Trophoblast cell (in vitro differentiated cells and primary cell): ENCODE measurements at regions not wholly inside any gene's neighbourhood (a gene's known extent, or its start where the extent isn't known, plus 50 kb on each side); places are given as distances from the start of the nearest gene placed in this dataset.

ENCODE experiments used
- DNase-seq, 2 donors: peaks; one replicate each; pipeline ENCODE4 v3.0.0-alpha.2; 2016
- H2AFZ ChIP-seq: 2 replicates; pipeline ENCODE4 v1.6.1; 2013; ENCODE audit warnings: low read length, moderate library complexity, mild to moderate bottlenecking; ENCODE audit not compliant: insufficient read depth, poor library complexity
- H2AK5ac ChIP-seq: 2 replicates; pipeline ENCODE4 v1.6.1; 2013; ENCODE audit warnings: mild to moderate bottlenecking, low read length
- H2BK120ac ChIP-seq: 2 replicates; pipeline ENCODE4 v1.6.1; 2013; ENCODE audit warnings: low read length, mild to moderate bottlenecking, moderate library complexity; ENCODE audit not compliant: insufficient read depth, poor library complexity
- H2BK12ac ChIP-seq: 2 replicates; pipeline ENCODE4 v1.6.1; 2013; ENCODE audit warnings: mild to moderate bottlenecking, low read length, moderate library complexity
- H2BK5ac ChIP-seq: 2 replicates; pipeline ENCODE4 v1.6.1; 2013; ENCODE audit warnings: low read length, low read depth, moderate library complexity, mild to moderate bottlenecking; ENCODE audit not compliant: poor library complexity
- H3K14ac ChIP-seq: 2 replicates; pipeline ENCODE4 v1.6.1; 2013; ENCODE audit warnings: mild to moderate bottlenecking, low read length
- H3K18ac ChIP-seq: 2 replicates; pipeline ENCODE4 v1.6.1; 2013; ENCODE audit warnings: mild to moderate bottlenecking, low read length
- H3K23ac ChIP-seq: 2 replicates; pipeline ENCODE4 v1.6.1; 2013; ENCODE audit warnings: low read length
- H3K27ac ChIP-seq: 2 replicates; pipeline ENCODE4 v1.5.1; 2013; ENCODE audit warnings: low read depth, mild to moderate bottlenecking, inconsistent platforms, low read length, moderate library complexity
- H3K27me3 ChIP-seq: 2 replicates; pipeline ENCODE4 v1.6.1; 2013; ENCODE audit warnings: inconsistent platforms, mild to moderate bottlenecking, low read length, moderate library complexity; ENCODE audit not compliant: insufficient read depth
- H3K36me3 ChIP-seq, 2 experiments: 1 replicate in 1 of 2; 2 replicates in 1 of 2; pipeline ENCODE4 v1.6.1; 2013; ENCODE audit warnings: low read length in 2 of 2, mild to moderate bottlenecking in 2 of 2, moderate library complexity in 1 of 2; ENCODE audit not compliant: insufficient read depth in 2 of 2, control insufficient read depth in 1 of 2
- H3K4ac ChIP-seq: 2 replicates; pipeline ENCODE4 v1.6.1; 2013; ENCODE audit warnings: low read depth, mild to moderate bottlenecking, low read length, moderate library complexity
- H3K4me1 ChIP-seq, 2 experiments: 1 replicate in 1 of 2; 2 replicates in 1 of 2; pipeline ENCODE4 v1.6.1; 2013; ENCODE audit warnings: low read length in 2 of 2, mild to moderate bottlenecking in 2 of 2, moderate library complexity in 1 of 2; ENCODE audit not compliant: insufficient read depth in 2 of 2, control insufficient read depth in 1 of 2
- H3K4me2 ChIP-seq: 2 replicates; pipeline ENCODE4 v1.6.1; 2013; ENCODE audit warnings: inconsistent platforms, mild to moderate bottlenecking, low read length, moderate library complexity
- H3K4me3 ChIP-seq: 2 replicates; pipeline ENCODE4 v1.5.1; 2013; ENCODE audit warnings: mild to moderate bottlenecking, low read depth, low read length, inconsistent platforms
- H3K79me1 ChIP-seq: one replicate; pipeline ENCODE4 v1.6.1; 2013; ENCODE audit warnings: low read length
- H3K79me2 ChIP-seq: 2 replicates; pipeline ENCODE4 v1.6.1; 2013; ENCODE audit warnings: low read length, mild to moderate bottlenecking; ENCODE audit not compliant: control insufficient read depth, insufficient read depth, poor library complexity
- H3K9ac ChIP-seq: 2 replicates; pipeline ENCODE4 v1.6.1; 2013; ENCODE audit warnings: mild to moderate bottlenecking, low read length
- H3K9me3 ChIP-seq: 2 replicates; pipeline ENCODE4 v1.6.1; 2013; ENCODE audit warnings: low read depth, mild to moderate bottlenecking, control low read depth, inconsistent platforms, low read length; ENCODE audit not compliant: insufficient read depth
- H4K12ac ChIP-seq: 2 replicates; pipeline ENCODE4 v1.6.1; 2013; ENCODE audit warnings: low read depth, mild to moderate bottlenecking, low read length, moderate library complexity
- H4K8ac ChIP-seq: 2 replicates; pipeline ENCODE4 v1.6.1; 2013; ENCODE audit warnings: low read depth, mild to moderate bottlenecking, low read length, moderate library complexity
- H4K91ac ChIP-seq: one replicate; pipeline ENCODE4 v1.6.1; 2013; ENCODE audit warnings: low read depth, mild to moderate bottlenecking, low read length, moderate library complexity
- WGBS: extraction: QIAGEN DNeasy Blood & Tissue Kit; methylation state at CpG from one replicate; pipeline ENCODE4 v1.1.7; 2013; ENCODE audit warnings: missing lambda C conversion rate; ENCODE audit not compliant: insufficient read length, insufficient coverage; ENCODE audit errors: extremely low coverage; 5-methylcytosine and 5-hydroxymethylcytosine counted together

GRCh38 chr4:126758493-126758892 is 874.3 kb upstream of the INTU start:
- H3K79me2 ChIP-seq = no peaks in the 10 kb centered on the region
- no peaks in the 10 kb centered on the region for H3K36me3 ChIP-seq
- DNase-seq = no peak
- H3K9ac ChIP-seq = no peak overlapping the region
- H3K23ac ChIP-seq = no peak overlapping the region
- H3K18ac ChIP-seq = no peak overlapping the region
- no peak overlapping the region for H3K4ac ChIP-seq
- no peak overlapping the region for H2BK120ac ChIP-seq
- H2AFZ ChIP-seq = no peak overlapping the region
- no peaks in the 10 kb centered on the region for H3K27me3 ChIP-seq
- peak overlapping the region; percentile 27 for H2BK5ac ChIP-seq
- H2BK12ac ChIP-seq = no peak overlapping the region
- no peaks in the 10 kb centered on the region for H3K4me1 ChIP-seq
- H3K79me1 ChIP-seq = no peaks in the 10 kb centered on the region
- H3K9me3 ChIP-seq = no peaks in the 10 kb centered on the region
- no peak overlapping the region for H3K4me2 ChIP-seq
- H3K27ac ChIP-seq = no peak overlapping the region
- H3K14ac ChIP-seq = no peak overlapping the region
- no peak overlapping the region for H2AK5ac ChIP-seq
- no peak overlapping the region for H3K4me3 ChIP-seq
- no peak overlapping the region for H4K91ac ChIP-seq
- no peak overlapping the region for H4K8ac ChIP-seq
- no peak overlapping the region for H4K12ac ChIP-seq
- WGBS = no CpG with 5 or more reads among the region's 2 CpGs

- H2AFZ ChIP-seq = no peak overlapping the region
- H3K18ac ChIP-seq = no peak overlapping the region
- H3K27me3 ChIP-seq = no peaks in the 10 kb centered on the region
- no peak for DNase-seq
- no peak overlapping the region for H3K27ac ChIP-seq
- no peaks in the 10 kb centered on the region for H3K4me1 ChIP-seq
- H3K4ac ChIP-seq = no peak overlapping the region
- no peaks in the 10 kb centered on the region for H3K79me2 ChIP-seq
- no peak overlapping the region for H2BK5ac ChIP-seq
- no peaks in the 10 kb centered on the region for H3K9me3 ChIP-seq
- H4K12ac ChIP-seq = no peak overlapping the region
- H3K4me2 ChIP-seq = no peak overlapping the region
- H3K14ac ChIP-seq = no peak overlapping the region
- no peak overlapping the region for H3K4me3 ChIP-seq
- H3K9ac ChIP-seq = no peak overlapping the region
- no peak overlapping the region for H2AK5ac ChIP-seq
- no peak overlapping the region for H2BK12ac ChIP-seq
- no peak overlapping the region for H3K23ac ChIP-seq
- no peaks in the 10 kb centered on the region for H3K36me3 ChIP-seq
- no peaks in the 10 kb centered on the region for H3K79me1 ChIP-seq
- H4K91ac ChIP-seq = no peak overlapping the region
- H2BK120ac ChIP-seq = no peak overlapping the region
- no peak overlapping the region for H4K8ac ChIP-seq
- no CpG with 5 or more reads among the region's 1 CpG for WGBS
Measured at GRCh38 chr4:126761947-126762662, 870.7 kb upstream of the INTU start.

- Histone ChIP-seq H3K79me1 (no peaks in the 10 kb centered on the region), H3K4ac (no peak overlapping the region), H2BK12ac (no peak overlapping the region), H4K12ac (no peak overlapping the region), H3K23ac (no peak overlapping the region), H3K36me3 (no peaks in the 10 kb centered on the region), H3K4me3 (no peak overlapping the region), H3K18ac (no peak overlapping the region), H3K27me3 (no peaks in the 10 kb centered on the region), H3K4me1 (no peaks in the 10 kb centered on the region), H2BK5ac (no peak overlapping the region), H3K79me2 (no peaks in the 10 kb centered on the region), H4K91ac (no peak overlapping the region), H3K9ac (no peak overlapping the region), H3K27ac (no peak overlapping the region), H4K8ac (no peak overlapping the region), H2AFZ (no peak overlapping the region), H3K14ac (no peak overlapping the region), H3K9me3 (no peaks in the 10 kb centered on the region), H2AK5ac (no peak overlapping the region), H2BK120ac (no peak overlapping the region), H3K4me2 (no peak overlapping the region)
- WGBS = no CpG with 5 or more reads among the region's 5 CpGs
- DNase-seq = no peak
Measured at GRCh38 chr4:126762663-126763247, 870.0 kb upstream of the INTU start.

- no peak overlapping the region for H4K12ac ChIP-seq
- no peak for DNase-seq
- no peak overlapping the region for H2BK5ac ChIP-seq
- no peaks in the 10 kb centered on the region for H3K36me3 ChIP-seq
- no peaks in the 10 kb centered on the region for H3K4me1 ChIP-seq
- no peak overlapping the region for H3K9ac ChIP-seq
- no peak overlapping the region for H3K14ac ChIP-seq
- H2AK5ac ChIP-seq = no peak overlapping the region
- no peak overlapping the region for H3K23ac ChIP-seq
- no peak overlapping the region for H4K8ac ChIP-seq
- no peak overlapping the region for H3K4ac ChIP-seq
- H3K9me3 ChIP-seq = no peaks in the 10 kb centered on the region
- H2BK120ac ChIP-seq = no peak overlapping the region
- no peak overlapping the region for H3K4me2 ChIP-seq
- H2BK12ac ChIP-seq = no peak overlapping the region
- no peaks in the 10 kb centered on the region for H3K27me3 ChIP-seq
- H2AFZ ChIP-seq = no peak overlapping the region
- H4K91ac ChIP-seq = no peak overlapping the region
- H3K18ac ChIP-seq = no peak overlapping the region
- WGBS = no CpG with 5 or more reads among the region's 2 CpGs
- no peaks in the 10 kb centered on the region for H3K79me1 ChIP-seq
- no peak overlapping the region for H3K27ac ChIP-seq
- no peak overlapping the region for H3K4me3 ChIP-seq
- H3K79me2 ChIP-seq = no peaks in the 10 kb centered on the region
Measured at GRCh38 chr4:126766241-126766640, 866.5 kb upstream of the INTU start.
